HepG2 (cell line): ENCODE measurements at regions not wholly inside any gene's neighbourhood (a gene's known extent, or its start where the extent isn't known, plus 50 kb on each side); places are given as distances from the start of the nearest gene placed in this dataset.

ENCODE experiments used
- ATAC-seq: fragments of 200-7000 bp; cut with Tn5 transposase; 3 replicates; pipeline ENCODE4 v1.9.1; 2020; ENCODE audit warnings: mild to moderate bottlenecking, moderate library complexity
- BruUV-seq: library from RNA; stranded (reverse); fragments of 400-500 nt; replicated peaks from 2 replicates; lab custom pipeline; 2021; lab: Mats Ljungman, UMichigan
- CTCF ChIA-PET: fragments of 300-600 bp; formaldehyde crosslinking; extraction: SDS; loops from one replicate; lab custom pipeline; 2021; ENCODE audit warnings: low total read pairs, inconsistent platforms, low intra/inter-chr PET ratio; lab: Yijun Ruan, JAX
- POLR2A ChIA-PET: fragments of 350-600 bp; sonication (Branson Sonifier 250); formaldehyde crosslinking; loops from one replicate; lab custom pipeline; 2020; ENCODE audit warnings: antibody characterized with exemption, inconsistent platforms; lab: Yijun Ruan, JAX
- DNase-seq: peaks from one replicate; pipeline ENCODE4 v3.0.0-alpha.2; 2015; ENCODE audit warnings: low spot score
- FAIRE-seq: peaks from 3 replicates; lab custom pipeline; 2011; peaks lifted over from hg19 to GRCh38; lab: Jason Lieb, UNC
- H2AFZ ChIP-seq: one replicate; pipeline ENCODE4 v1.6.1; 2011; ENCODE audit warnings: low read length, inconsistent platforms
- H3K27ac ChIP-seq: fragments of 300-600 bp; 3 replicates; pipeline ENCODE4 v1.8.0; 2011; ENCODE audit warnings: mixed run types, mild to moderate bottlenecking, mixed read lengths, low read length, inconsistent platforms; ENCODE audit not compliant: insufficient read depth; ENCODE audit errors: extremely low read length
- H3K27me3 ChIP-seq, 2 experiments: fragments of 200-600 bp in 1 of 2; 2 replicates in 1 of 2; 3 replicates in 1 of 2; pipeline versions ENCODE4 v1.6.0 to v1.8.0; 2011; ENCODE audit warnings: low read length in 2 of 2, mild to moderate bottlenecking in 2 of 2, moderate library complexity in 2 of 2, inconsistent platforms in 1 of 2; ENCODE audit not compliant: insufficient read depth in 2 of 2, control insufficient read depth in 1 of 2
- H3K36me3 ChIP-seq, 2 experiments: fragments of 200-600 bp in 1 of 2; replicated peaks in 1 of 2; 2 replicates in 1 of 2; 3 replicates in 1 of 2; pipeline versions ENCODE4 v1.5.1 to v1.8.0; 2011; ENCODE audit warnings: low read length in 2 of 2, inconsistent platforms in 1 of 2; ENCODE audit not compliant: insufficient read depth in 2 of 2, control insufficient read depth in 1 of 2
- H3K4me1 ChIP-seq: 2 replicates; pipeline ENCODE4 v1.5.1; 2012; ENCODE audit warnings: low read length, inconsistent platforms; ENCODE audit not compliant: insufficient read depth
- H3K4me2 ChIP-seq: 2 replicates; pipeline ENCODE4 v1.6.0; 2011; ENCODE audit warnings: low read depth, low read length, inconsistent platforms
- H3K4me3 ChIP-seq, 3 experiments: fragments of 200-600 bp in 1 of 3; sonication (generic), shearing (Covaris generic) in 1 of 3; replicated peaks in 1 of 3; 2 replicates each; pipeline ENCODE4 v1.5.1; 2011 to 2016; ENCODE audit warnings: low read length in 3 of 3, inconsistent platforms in 2 of 3, low read depth in 2 of 3, mild to moderate bottlenecking in 2 of 3, control low read depth in 1 of 3, mixed read lengths in 1 of 3; ENCODE audit not compliant: insufficient read depth in 1 of 3
- H3K79me2 ChIP-seq: one replicate; pipeline ENCODE4 v1.6.1; 2011; ENCODE audit warnings: low read length, inconsistent platforms; ENCODE audit not compliant: insufficient read depth
- H3K9ac ChIP-seq: 2 replicates; pipeline ENCODE4 v1.6.0; 2011; ENCODE audit warnings: mild to moderate bottlenecking, low read depth, low read length, inconsistent platforms; ENCODE audit not compliant: insufficient read depth
- H3K9me3 ChIP-seq: 2 replicates; pipeline ENCODE4 v1.5.1; 2012; ENCODE audit warnings: mild to moderate bottlenecking, low read length
- H4K20me1 ChIP-seq: 2 replicates; pipeline ENCODE4 v1.6.0; 2011; ENCODE audit warnings: inconsistent platforms, mild to moderate bottlenecking, low read length, moderate library complexity; ENCODE audit not compliant: insufficient read depth
- CBX2 ChIP-seq, 2 experiments: fragments of 200-600 bp in 1 of 2; sonication (generic); formaldehyde crosslinking in 1 of 2; IDR thresholded peaks; 2 replicates each; pipeline versions ENCODE4 v1.7.0 to v1.8.1; 2018 to 2022; ENCODE audit warnings: low read depth in 2 of 2, low read length in 1 of 2, mild to moderate bottlenecking in 1 of 2, missing genetic modification reagents in 1 of 2
- ETV6 ChIP-seq: sonication (generic); formaldehyde crosslinking; conservative IDR thresholded peaks from 2 replicates; pipeline ENCODE4 v1.4.0; 2020; ENCODE audit warnings: missing genetic modification reagents
- HNF4A ChIP-seq: sonication (generic); formaldehyde crosslinking; IDR thresholded peaks from 2 replicates; pipeline ENCODE4 v1.4.0; 2020; ENCODE audit warnings: missing genetic modification reagents
- IRF2 ChIP-seq: IDR thresholded peaks from 2 replicates; pipeline ENCODE4 v1.6.1; 2018; ENCODE audit warnings: missing genetic modification reagents, missing compliant biosample characterization
- KDM3A ChIP-seq: IDR thresholded peaks from 2 replicates; pipeline ENCODE4 v1.6.1; 2018; ENCODE audit warnings: low read depth, missing compliant biosample characterization
- SOX5 ChIP-seq: IDR thresholded peaks from 2 replicates; pipeline ENCODE4 v1.6.1; 2016; ENCODE audit warnings: borderline replicate concordance
- SP140L ChIP-seq: sonication (generic); formaldehyde crosslinking; IDR thresholded peaks from 2 replicates; pipeline ENCODE4 v1.4.0; 2020; ENCODE audit warnings: missing genetic modification reagents, borderline replicate concordance
- STAT5B ChIP-seq: sonication (generic); formaldehyde crosslinking; IDR thresholded peaks from 2 replicates; pipeline ENCODE4 v1.4.0; 2020; ENCODE audit warnings: missing genetic modification reagents
- THYN1 ChIP-seq: sonication (generic); formaldehyde crosslinking; IDR thresholded peaks from 2 replicates; pipeline ENCODE4 v1.8.1; 2023; ENCODE audit warnings: low read depth, mild to moderate bottlenecking, moderate library complexity, missing genetic modification reagents, borderline replicate concordance
- ZBTB14 ChIP-seq: sonication (generic); formaldehyde crosslinking; IDR thresholded peaks from 2 replicates; pipeline ENCODE4 v1.4.0; 2020; ENCODE audit warnings: missing genetic modification reagents
- ZBTB3 ChIP-seq: sonication (generic); formaldehyde crosslinking; IDR thresholded peaks from 2 replicates; pipeline ENCODE4 v1.4.0; 2020; ENCODE audit warnings: low read depth, mild to moderate bottlenecking, moderate library complexity, missing genetic modification reagents, borderline replicate concordance
- ZFP36L2 ChIP-seq: sonication (generic); formaldehyde crosslinking; IDR thresholded peaks from 2 replicates; pipeline ENCODE4 v1.4.0; 2020; ENCODE audit warnings: missing genetic modification reagents
- ZNF20 ChIP-seq: sonication (generic); formaldehyde crosslinking; IDR thresholded peaks from 2 replicates; pipeline ENCODE4 v1.4.0; 2020; ENCODE audit warnings: mild to moderate bottlenecking, moderate library complexity, missing genetic modification reagents
- ZNF256 ChIP-seq: sonication (generic); formaldehyde crosslinking; conservative IDR thresholded peaks from 2 replicates; pipeline ENCODE4 v1.4.0; 2020; ENCODE audit warnings: missing genetic modification reagents
- ZNF547 ChIP-seq: sonication (generic); formaldehyde crosslinking; IDR thresholded peaks from 2 replicates; pipeline ENCODE4 v1.5.1; 2020; ENCODE audit warnings: mild to moderate bottlenecking, missing genetic modification reagents
- ZNF557 ChIP-seq: sonication (generic); formaldehyde crosslinking; IDR thresholded peaks from 2 replicates; pipeline ENCODE4 v1.4.0; 2020; ENCODE audit warnings: missing genetic modification reagents
- WGBS: methylation state at CpG from one replicate; pipeline ENCODE4 v1.1.6; 2017; ENCODE audit warnings: low lambda C conversion rate; 5-methylcytosine and 5-hydroxymethylcytosine counted together
- in situ Hi-C: cut with HindIII; loops from 2 replicates; pipeline ENCODE4 v1.10.0; 2017; ENCODE audit warnings: low pct_unique_long_range_greater_than_20kb; ENCODE audit not compliant: extremely low pct_ligation_motif_present
- intact Hi-C: fragments of 100-400 bp; cut with micrococcal nuclease; formaldehyde crosslinking; loops from one replicate; pipeline ENCODE4 v1.10.0; 2022; ENCODE audit not compliant: unreplicated experiment

DNA sequence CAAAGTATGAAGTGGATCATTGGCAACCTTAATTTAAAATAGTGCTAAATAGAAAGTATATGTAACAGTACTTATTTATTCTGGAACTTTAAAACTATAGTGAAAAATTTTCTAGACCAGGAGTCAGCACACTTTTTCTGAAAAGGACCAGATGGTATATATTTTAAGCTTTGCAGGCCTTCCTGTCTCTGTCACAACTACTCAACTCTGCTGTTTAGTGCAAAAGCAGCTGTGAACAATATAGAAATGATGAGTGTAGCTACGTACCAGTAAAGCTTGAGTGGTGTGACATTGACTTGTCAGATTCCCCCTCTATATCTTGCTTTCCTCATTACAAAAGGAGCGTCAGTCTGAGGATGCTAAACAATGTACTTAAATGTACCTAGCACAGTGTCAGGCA lies 88.1 kb upstream of the IGFBP3 start:
- 46% methylated on average over 2 of the region's 2 CpGs for WGBS
- ChIA-PET POLR2A (interaction anchor here (0.6 kb wide), 1 partner anchor 668 kb away, joined by 3 read pairs; no protein-coding TSS in a partner anchor), CTCF (no interaction called here)
- no peak for FAIRE-seq
- Histone ChIP-seq H3K9ac (no peak overlapping the region), H3K79me2 (no peaks in the 10 kb centered on the region), H3K9me3 (no peaks in the 10 kb centered on the region), H2AFZ (no peak overlapping the region), H3K4me2 (no peak overlapping the region), H3K27ac (no peak overlapping the region), H3K27me3 (peaks cover 0 to 23% of the 10 kb centered on the region in 2 experiments; a peak in 3 of 5 replicates), H3K4me3 (no peak overlapping the region), H3K36me3 (no peaks in the 10 kb centered on the region), H4K20me1 (no peaks in the 10 kb centered on the region), H3K4me1 (no peaks in the 10 kb centered on the region)
- ATAC-seq, result no peak
- intact Hi-C loops (no loop called here), in situ Hi-C loops (no loop called here)
- no peak for DNase-seq
- TF ChIP-seq ZBTB14, result no peak
- no peak for TF ChIP-seq STAT5B (CRISPR knock-in tag)
- TF ChIP-seq SOX5 (CRISPR knock-in tag), result no peak
- no peak for TF ChIP-seq KDM3A
- TF ChIP-seq ZBTB3 (CRISPR knock-in tag), result no peak
- no peak for TF ChIP-seq IRF2 (CRISPR knock-in tag)
- no peak for TF ChIP-seq ZNF547 (CRISPR knock-in tag)
- TF ChIP-seq ETV6 (CRISPR knock-in tag), result no peak
- TF ChIP-seq THYN1, result no peak
- TF ChIP-seq SP140L (CRISPR knock-in tag), result no peak
- TF ChIP-seq ZNF557 (CRISPR knock-in tag), result no peak
- TF ChIP-seq HNF4A (CRISPR knock-in tag), result no peak
- TF ChIP-seq ZNF256 (CRISPR knock-in tag), result no peak
- no peak for TF ChIP-seq ZNF20 (CRISPR knock-in tag)
- no peak for TF ChIP-seq ZFP36L2
- TF ChIP-seq CBX2 (IDR thresholded peaks at IDR 0.05; ENCODE audit: low read depth, low read length), result no peak
- TF ChIP-seq CBX2 (CRISPR knock-in tag; IDR thresholded peaks at IDR 0.05; ENCODE audit: low read depth), result no peak
- BruUV-seq, result no TSS peak
